A549 (cell line): ENCODE measurements at regions not wholly inside any gene's neighbourhood (a gene's known extent, or its start where the extent isn't known, plus 50 kb on each side); places are given as distances from the start of the nearest gene placed in this dataset.

ENCODE experiments used
- ATAC-seq, 2 experiments: fragments of 200-7000 bp in 1 of 2; fragments of >200 bp in 1 of 2; cut with Nextera tagmentation in 1 of 2; cut with Tn5 transposase in 1 of 2; 3 replicates each; pipeline versions ENCODE4 v1.8.0 to v1.9.1; 2018 to 2020; ENCODE audit warnings: mild to moderate bottlenecking in 1 of 2, moderate library complexity in 1 of 2
- CTCF ChIA-PET: fragments of 300-600 bp; sonication (Branson Sonifier 250); formaldehyde crosslinking; extraction: SDS; loops from one replicate; lab custom pipeline; 2021; ENCODE audit warnings: antibody characterized with exemption, inconsistent platforms; lab: Yijun Ruan, JAX
- POLR2A ChIA-PET: fragments of 350-600 bp; formaldehyde crosslinking; extraction: SDS; loops from one replicate; lab custom pipeline; 2021; ENCODE audit warnings: antibody characterized with exemption, inconsistent platforms; lab: Yijun Ruan, JAX
- DNase-seq, 2 experiments: peaks; one replicate each; pipeline versions ENCODE4 v3.0.0 to v3.0.0-alpha.2; 2011 to 2016; ENCODE audit warnings: low read depth in 1 of 2, low spot score in 1 of 2
- FAIRE-seq: peaks from 2 replicates; lab custom pipeline; 2011; peaks lifted over from hg19 to GRCh38; lab: Jason Lieb, UNC
- H3K27ac ChIP-seq, 2 experiments: fragments of >200 bp; sonication (Bioruptor Twin); formaldehyde crosslinking; 3 replicates each; pipeline ENCODE4 v1.5.1; 2016 to 2017
- H3K4me1 ChIP-seq: fragments of >200 bp; sonication (Bioruptor Twin); formaldehyde crosslinking; 3 replicates; pipeline ENCODE4 v1.6.1; 2016
- H3K4me2 ChIP-seq: fragments of >200 bp; sonication (Bioruptor Twin); formaldehyde crosslinking; 3 replicates; pipeline ENCODE4 v1.6.1; 2016
- H3K4me3 ChIP-seq: fragments of >200 bp; sonication (Bioruptor Twin); formaldehyde crosslinking; 3 replicates; pipeline ENCODE4 v1.5.1; 2016
- H3K9me3 ChIP-seq: fragments of >200 bp; sonication (Bioruptor Twin); formaldehyde crosslinking; 3 replicates; pipeline ENCODE4 v1.6.1; 2016
- BCL3 ChIP-seq: fragments of >200 bp; sonication (Bioruptor Twin); formaldehyde crosslinking; IDR thresholded peaks from 3 replicates; pipeline ENCODE4 v1.6.1; 2016
- BHLHE40 ChIP-seq: IDR thresholded peaks from 2 replicates; pipeline ENCODE4 v1.6.1; 2012; ENCODE audit warnings: low read depth, low read length, inconsistent platforms
- CBX2 ChIP-seq: fragments of 200-600 bp; sonication (generic); IDR thresholded peaks from 2 replicates; pipeline ENCODE4 v1.6.1; 2016; ENCODE audit warnings: low read depth, mild to moderate bottlenecking, borderline replicate concordance
- CEBPB ChIP-seq, 2 experiments: fragments of >200 bp in 1 of 2; sonication (Bioruptor Twin) in 1 of 2; formaldehyde crosslinking in 1 of 2; IDR thresholded peaks; 2 replicates each; pipeline ENCODE4 v1.6.1; 2012 to 2016
- CHD2 ChIP-seq: fragments of 150-350 bp; IDR thresholded peaks from 2 replicates; pipeline ENCODE4 v1.6.1; 2014; ENCODE audit warnings: low read length; ENCODE audit not compliant: partially characterized antibody
- EHMT2 ChIP-seq: fragments of 200-600 bp; sonication (generic); IDR thresholded peaks from 2 replicates; pipeline ENCODE4 v1.6.1; 2016; ENCODE audit warnings: antibody characterized with exemption, low read depth, mild to moderate bottlenecking, moderate library complexity
- EP300 ChIP-seq, 2 experiments: fragments of >200 bp; sonication (Bioruptor Twin); formaldehyde crosslinking; IDR thresholded peaks; 2 replicates in 1 of 2; 3 replicates in 1 of 2; pipeline ENCODE4 v1.6.1; 2016 to 2017
- FOSB ChIP-seq: fragments of 250-450 bp; sonication (Bioruptor Pico); IDR thresholded peaks from 2 replicates; pipeline ENCODE4 v1.5.0; 2020; ENCODE audit warnings: mild to moderate bottlenecking, moderate library complexity
- HDAC2 ChIP-seq: fragments of 200-600 bp; sonication (generic); IDR thresholded peaks from 2 replicates; pipeline ENCODE4 v1.6.1; 2016
- HMGXB4 ChIP-seq: fragments of 250-450 bp; sonication (Bioruptor Pico); IDR thresholded peaks from 2 replicates; pipeline ENCODE4 v1.5.0; 2021; ENCODE audit warnings: mild to moderate bottlenecking, moderate library complexity, borderline replicate concordance
- HOXA7 ChIP-seq: fragments of 250-450 bp; sonication (Bioruptor Pico); IDR thresholded peaks from 2 replicates; pipeline ENCODE4 v1.5.0; 2020; ENCODE audit warnings: mild to moderate bottlenecking, moderate library complexity
- HOXB13 ChIP-seq: fragments of 250-450 bp; sonication (Bioruptor Pico); IDR thresholded peaks from 2 replicates; pipeline ENCODE4 v1.5.0; 2020; ENCODE audit warnings: low read depth, mild to moderate bottlenecking, moderate library complexity
- HOXB5 ChIP-seq: fragments of 250-450 bp; sonication (Bioruptor Pico); IDR thresholded peaks from 2 replicates; pipeline ENCODE4 v1.5.0; 2020; ENCODE audit warnings: mild to moderate bottlenecking, moderate library complexity
- JUN ChIP-seq, 2 experiments: fragments of >200 bp; sonication (Bioruptor Twin); formaldehyde crosslinking; IDR thresholded peaks; 2 replicates in 1 of 2; 3 replicates in 1 of 2; pipeline ENCODE4 v1.6.1; 2016 to 2017
- MAX ChIP-seq: IDR thresholded peaks from 2 replicates; pipeline ENCODE4 v1.6.1; 2012
- MAZ ChIP-seq: fragments of 150-350 bp; IDR thresholded peaks from 2 replicates; pipeline ENCODE4 v1.6.1; 2014; ENCODE audit warnings: antibody characterized with exemption, low read depth, low read length, borderline replicate concordance
- MYC ChIP-seq: IDR thresholded peaks from 2 replicates; pipeline ENCODE4 v1.6.1; 2012; ENCODE audit warnings: mild to moderate bottlenecking, inconsistent platforms, low read length, improper control_type of control experiment, borderline replicate concordance
- PBX3 ChIP-seq: IDR thresholded peaks from 2 replicates; pipeline ENCODE4 v1.6.1; 2012
- POLR2A ChIP-seq: IDR thresholded peaks from 2 replicates; pipeline ENCODE4 v1.6.1; 2012; ENCODE audit warnings: mild to moderate bottlenecking, low read length
- POLR2AphosphoS2 ChIP-seq: conservative IDR thresholded peaks from 2 replicates; pipeline ENCODE4 v1.6.1; 2012; ENCODE audit warnings: low read length, improper control_type of control experiment, inconsistent platforms
- SMC3 ChIP-seq: fragments of >200 bp; sonication (Bioruptor Twin); formaldehyde crosslinking; IDR thresholded peaks from 3 replicates; pipeline ENCODE4 v1.6.1; 2018; ENCODE audit warnings: inconsistent platforms
- TFCP2L1 ChIP-seq: fragments of 250-450 bp; sonication (Bioruptor Pico); IDR thresholded peaks from 2 replicates; pipeline ENCODE4 v1.5.0; 2021; ENCODE audit warnings: mild to moderate bottlenecking
- TP53 ChIP-seq: fragments of 250-450 bp; sonication (Bioruptor Pico); IDR thresholded peaks from 2 replicates; pipeline ENCODE4 v1.5.0; 2021; ENCODE audit warnings: mild to moderate bottlenecking, moderate library complexity
- WGBS: methylation state at CpG from one replicate; pipeline ENCODE4 v1.1.6; 2017; ENCODE audit errors: missing lambda C conversion rate; 5-methylcytosine and 5-hydroxymethylcytosine counted together

- POLR2A ChIA-PET, result no interaction called here
- H3K4me1 ChIP-seq, result no peaks in the 10 kb centered on the region
- WGBS, result 55% methylated on average over 4 of the region's 4 CpGs
- ATAC-seq (no peak), FAIRE-seq (no peak), DNase-seq (no peak)
- H3K27ac ChIP-seq, result no peak overlapping the region
- H3K4me2 ChIP-seq, result no peak overlapping the region
- CTCF ChIA-PET, result interaction anchor here (0.6 to 1.0 kb wide), 2 partner anchors 833 to 1068 kb away, joined by 3 read pairs; no protein-coding TSS in a partner anchor
- H3K4me3 ChIP-seq, result no peak overlapping the region
- H3K9me3 ChIP-seq, result no peaks in the 10 kb centered on the region
- no peak for TF ChIP-seq HDAC2
- TF ChIP-seq HOXA7 (CRISPR knock-in tag), result no peak
- TF ChIP-seq HOXB5 (CRISPR knock-in tag), result no peak
- TF ChIP-seq BHLHE40, result no peak
- TF ChIP-seq MYC, result no peak
- no peak for TF ChIP-seq CEBPB (IDR thresholded peaks at IDR 0.05)
- no peak for TF ChIP-seq HOXB13 (CRISPR knock-in tag)
- no peak for TF ChIP-seq MAZ
- TF ChIP-seq SMC3, result no peak
- TF ChIP-seq POLR2AphosphoS2, result no peak
- no peak for TF ChIP-seq CHD2
- TF ChIP-seq TFCP2L1 (CRISPR knock-in tag), result no peak
- TF ChIP-seq MAX, result no peak
- TF ChIP-seq, all 56 proteins: peak for 0
These were observed 51.3 kb upstream of the MOCS2 start for GRCh38 chr5:53160895-53161294.

- ChIA-PET CTCF (interaction anchor here (1.8 kb wide), 1 partner anchor 9 kb away, joined by 6 read pairs; no protein-coding TSS in a partner anchor), POLR2A (no interaction called here)
- no peaks in the 10 kb centered on the region for H3K9me3 ChIP-seq
- no peaks in the 10 kb centered on the region for H3K4me1 ChIP-seq
- 64% methylated on average over 2 of the region's 2 CpGs for WGBS
- no peak for ATAC-seq
- H3K4me3 ChIP-seq, result no peak overlapping the region
- FAIRE-seq, result no peak
- no peak for DNase-seq
- H3K27ac ChIP-seq, result no peak overlapping the region
- H3K4me2 ChIP-seq, result no peak overlapping the region
- TF ChIP-seq CBX2, result no peak
- no peak for TF ChIP-seq POLR2A
- TF ChIP-seq MAZ, result no peak
- no peak for TF ChIP-seq HOXA7 (CRISPR knock-in tag)
- TF ChIP-seq FOSB (CRISPR knock-in tag), result no peak
- TF ChIP-seq JUN (IDR thresholded peaks at IDR 0.05), result no peak
- TF ChIP-seq HDAC2, result no peak
These were observed 52.3 kb upstream of the MOCS2 start for GRCh38 chr5:53161876-53162275.

- Histone ChIP-seq H3K4me2 (no peak overlapping the region), H3K27ac (no peak overlapping the region), H3K9me3 (no peaks in the 10 kb centered on the region), H3K4me1 (no peaks in the 10 kb centered on the region), H3K4me3 (no peak overlapping the region)
- ChIA-PET CTCF (interaction anchor here (1.6 kb wide), 1 partner anchor 266 kb away, joined by 5 read pairs; no protein-coding TSS in a partner anchor), POLR2A (no interaction called here)
- WGBS, result 63% methylated on average over 2 of the region's 2 CpGs
- FAIRE-seq, result no peak
- DNase-seq, result no peak
- ATAC-seq, result no peak
- no peak for TF ChIP-seq TP53 (CRISPR knock-in tag)
- no peak for TF ChIP-seq EP300 (IDR thresholded peaks at IDR 0.05)
- no peak for TF ChIP-seq POLR2AphosphoS2
- no peak for TF ChIP-seq PBX3
- no peak for TF ChIP-seq BHLHE40
- TF ChIP-seq HMGXB4 (CRISPR knock-in tag), result no peak
- no peak for TF ChIP-seq EHMT2
- no peak for TF ChIP-seq HDAC2
- TF ChIP-seq BCL3, result no peak
- no peak for TF ChIP-seq POLR2A
These were observed 55.1 kb upstream of the MOCS2 start for GRCh38 chr5:53164478-53165165.
